ENCODE measurements at regions not wholly inside any gene's neighbourhood (a gene's known extent, or its start where the extent isn't known, plus 50 kb on each side); places are given as distances from the start of the nearest gene placed in this dataset.

GRCh38 chr10:131694168-131694780, 206.5 kb upstream of the PPP2R2D start:
- no peak for TF ChIP-seq CTCF (IDR thresholded peaks at IDR 0.05)
- TF ChIP-seq POLR2A (IDR thresholded peaks at IDR 0.05), result no peak

All from thyroid gland (tissue), 4 donors.